Left cardiac atrium (tissue), 4 donors: ENCODE measurements at regions not wholly inside any gene's neighbourhood (a gene's known extent, or its start where the extent isn't known, plus 50 kb on each side); places are given as distances from the start of the nearest gene placed in this dataset.

ENCODE experiments used
- ATAC-seq, 2 donors: fragments of 200-7000 bp; cut with Tn5 transposase; one replicate each; pipeline ENCODE4 v1.9.1; 2020; ENCODE audit warnings: mild to moderate bottlenecking in 2 of 2, moderate library complexity in 2 of 2
- DNase-seq: peaks from one replicate; pipeline ENCODE4 v3.0.0-alpha.2; 2020
- intact Hi-C, 2 donors: fragments of 100-400 bp; cut with DNase I; formaldehyde crosslinking; loops; one replicate each; pipeline versions ENCODE4 v1.14.1 to v1.15.1; 2022 to 2023
- donor health status: DM: no; HTN: yes; CAD: no.
- donor health status: DM: no; HTN: yes; CAD: no; lungs with severe emphysema.
- donor health status: DM: yes; HTN: yes; CAD: no.
- donor health status: Dilated cardiomyopathy.

GRCh38 chr13:107284173-107284572 lies 716.2 kb upstream of the ARGLU1 start:
- intact Hi-C loops, result no loop called here
- ATAC-seq (no peak), DNase-seq (no peak)

DNA sequence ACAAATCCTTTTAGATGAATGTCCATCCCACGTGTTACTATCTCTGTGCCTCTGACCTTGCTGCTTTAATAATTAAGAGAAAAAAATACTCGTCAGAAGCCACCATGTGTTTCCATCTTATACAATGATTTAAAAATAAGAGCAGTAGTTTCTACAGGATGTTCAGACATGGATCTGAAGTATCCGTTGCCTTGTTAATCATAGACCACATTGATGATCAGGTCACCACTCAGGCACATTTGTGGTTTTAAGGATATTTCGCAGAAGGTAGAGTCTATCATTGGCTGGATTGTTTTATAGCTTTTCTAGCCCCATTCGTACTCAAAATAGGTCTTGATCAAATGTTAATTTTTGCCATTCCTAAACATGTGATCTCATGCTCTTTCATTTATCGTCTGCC lies 710.0 kb upstream of the ARGLU1 start:
- ATAC-seq (no peak), DNase-seq (no peak)
- intact Hi-C loops, result no loop called here

DNA sequence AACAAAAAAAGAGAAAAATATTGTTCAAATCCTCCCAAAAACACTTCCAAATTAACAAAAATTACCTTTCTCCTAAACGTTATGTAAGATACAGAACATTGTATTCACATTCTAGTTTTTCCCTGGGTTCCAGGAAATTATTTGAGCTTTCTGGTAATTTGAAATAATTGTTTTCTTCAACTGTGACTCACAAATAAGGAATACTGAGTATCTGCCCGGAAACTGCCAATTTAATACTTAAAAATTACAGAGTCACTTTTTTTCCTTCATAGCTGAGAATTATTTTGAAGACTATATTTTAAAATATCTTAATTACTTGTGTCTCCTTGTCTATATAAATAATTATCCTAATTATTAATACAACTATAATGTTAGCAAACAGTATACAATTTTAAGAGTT lies 709.0 kb upstream of the ARGLU1 start:
- DNase-seq, result no peak
- intact Hi-C loops, result no loop called here
- no peak for ATAC-seq

- ATAC-seq, result no peak
- intact Hi-C loops, result no loop called here
- no peak for DNase-seq
These were observed 708.1 kb upstream of the ARGLU1 start for GRCh38 chr13:107275945-107276614.

- intact Hi-C loops, result no loop called here
These were observed 707.4 kb upstream of the ARGLU1 start for GRCh38 chr13:107275312-107275711.

DNA sequence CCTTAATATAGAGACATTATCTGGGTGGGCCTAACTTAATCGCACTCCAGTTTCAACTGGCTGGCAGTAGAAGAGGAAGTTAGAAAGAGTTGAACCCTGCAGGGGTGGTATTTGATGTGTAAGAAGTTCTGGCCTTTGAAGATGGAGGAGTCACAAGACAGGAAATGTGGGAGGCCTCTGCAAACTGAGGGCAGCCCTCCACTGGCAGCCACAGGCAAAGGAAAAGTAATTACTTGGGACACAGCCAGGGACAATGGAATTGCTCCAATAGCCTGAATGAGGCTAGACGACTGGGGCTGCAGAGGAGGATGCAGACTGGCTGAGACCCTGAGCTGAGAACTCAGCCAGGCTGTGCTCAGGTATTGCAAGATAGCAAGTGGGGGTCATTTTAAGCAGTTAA lies 703.3 kb upstream of the ARGLU1 start:
- intact Hi-C loops, result no loop called here
- ATAC-seq (no peak), DNase-seq (no peak)

More at GRCh38 chr13:107275312-107275711, 707.4 kb upstream of the ARGLU1 start:
- no peak for ATAC-seq
- DNase-seq, result no peak

GRCh38 chr13:107266657-107267056 lies 698.7 kb upstream of the ARGLU1 start:
- ATAC-seq, result peak in 1 of 2 donors; percentile 77
- intact Hi-C loops, result no loop called here

DNA sequence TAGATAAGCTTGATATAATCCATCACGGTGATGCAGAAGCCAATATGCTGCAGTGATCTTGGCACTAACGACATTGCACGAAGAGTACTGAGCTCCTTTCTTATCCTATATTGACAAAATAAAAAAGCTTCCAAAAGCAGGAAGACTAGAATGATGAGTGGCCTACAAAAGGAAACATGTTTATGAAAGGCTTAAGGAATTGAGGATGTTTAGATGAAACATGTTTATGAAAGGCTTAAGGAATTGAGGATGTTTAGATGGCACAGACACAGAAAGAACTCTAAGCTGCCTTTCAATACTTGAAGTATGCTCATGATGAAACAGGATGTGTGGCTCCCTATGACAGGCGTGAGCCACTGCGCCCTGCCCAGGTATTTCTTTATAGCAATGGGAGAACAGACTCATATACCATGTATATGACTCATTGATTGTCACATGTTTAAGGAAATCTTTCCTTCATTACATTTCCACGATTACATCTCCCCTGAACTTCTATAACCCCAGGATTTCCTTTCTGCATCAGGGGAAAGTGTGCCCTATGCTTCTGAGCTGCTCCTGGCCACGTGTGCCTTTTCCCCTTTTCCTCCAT lies 690.8 kb upstream of the ARGLU1 start:
- no peak for ATAC-seq
- DNase-seq, result no peak
- intact Hi-C loops, result no loop called here

More at GRCh38 chr13:107266657-107267056, 698.7 kb upstream of the ARGLU1 start:
- DNase-seq, result no peak

DNA sequence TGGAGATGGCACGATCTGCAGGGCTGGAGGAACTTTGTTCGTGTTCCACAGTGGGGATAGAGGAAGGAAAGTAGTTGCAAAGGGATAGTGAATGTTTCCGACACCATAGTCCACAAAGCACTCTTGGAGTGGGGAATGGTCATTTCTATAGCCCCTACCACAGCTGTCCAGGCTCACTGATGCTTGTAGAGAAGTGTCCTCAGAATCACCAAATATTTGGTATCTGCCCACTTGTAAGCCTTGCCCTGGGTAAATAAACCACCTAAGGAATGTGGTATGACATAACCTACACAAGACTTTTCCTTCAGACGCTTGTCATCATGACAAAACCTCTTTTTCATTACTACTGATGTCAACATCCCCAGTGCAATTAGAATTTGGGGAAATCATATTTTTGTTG lies 686.5 kb upstream of the ARGLU1 start:
- intact Hi-C loops, result no loop called here
- DNase-seq, result no peak
- ATAC-seq, result no peak

DNA sequence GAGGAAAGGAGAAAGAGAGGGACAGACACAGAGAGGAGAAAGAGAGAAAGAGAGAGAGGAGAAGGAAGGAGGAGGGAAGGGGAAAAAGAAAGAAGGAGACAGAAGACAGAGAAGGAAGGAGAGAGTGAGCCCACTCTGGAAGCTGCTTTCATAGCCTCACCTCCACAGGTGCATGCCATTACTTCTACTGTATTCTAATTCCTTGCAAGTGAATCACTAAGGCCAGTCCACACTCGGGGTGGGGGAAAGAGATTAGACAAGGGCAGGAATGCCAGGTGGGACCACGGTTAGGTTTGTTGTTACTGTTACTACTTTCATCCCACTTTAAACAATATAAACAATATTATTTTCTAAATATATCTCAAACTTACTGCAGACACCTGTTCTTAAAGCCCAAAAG lies 684.5 kb upstream of the ARGLU1 start:
- DNase-seq, result no peak
- intact Hi-C loops, result no loop called here
- ATAC-seq, result no peak

- no peak for DNase-seq
- no peak for ATAC-seq
- intact Hi-C loops, result no loop called here
These were observed 684.1 kb upstream of the ARGLU1 start for GRCh38 chr13:107252021-107252420.

DNA sequence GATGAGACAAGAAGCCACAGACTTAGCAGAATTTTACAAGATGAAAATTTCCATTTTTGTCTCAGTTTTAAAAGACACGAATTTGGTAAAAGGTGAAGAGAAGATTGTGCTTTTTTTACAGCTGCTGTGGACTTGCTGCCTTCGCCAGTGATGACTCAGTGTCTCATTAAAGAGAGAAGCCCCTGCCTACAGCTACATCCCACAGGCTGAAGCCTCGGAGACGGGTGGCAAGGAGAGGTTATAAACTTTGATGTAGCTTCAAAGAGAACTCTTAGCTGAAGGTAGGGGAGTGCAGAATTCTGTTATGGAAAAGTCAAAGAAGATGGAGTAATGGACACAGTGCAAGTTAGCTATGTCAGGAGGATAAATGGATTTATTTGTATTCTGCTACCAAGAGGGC lies 683.4 kb upstream of the ARGLU1 start:
- intact Hi-C loops, result no loop called here
- ATAC-seq, result no peak
- no peak for DNase-seq

- intact Hi-C loops, result no loop called here
- DNase-seq (no peak), ATAC-seq (no peak)
These were observed 682.7 kb upstream of the ARGLU1 start for GRCh38 chr13:107250628-107251027.

- DNase-seq (no peak), ATAC-seq (no peak)
- intact Hi-C loops, result no loop called here
These were observed 676.3 kb upstream of the ARGLU1 start for GRCh38 chr13:107244241-107244640.

DNA sequence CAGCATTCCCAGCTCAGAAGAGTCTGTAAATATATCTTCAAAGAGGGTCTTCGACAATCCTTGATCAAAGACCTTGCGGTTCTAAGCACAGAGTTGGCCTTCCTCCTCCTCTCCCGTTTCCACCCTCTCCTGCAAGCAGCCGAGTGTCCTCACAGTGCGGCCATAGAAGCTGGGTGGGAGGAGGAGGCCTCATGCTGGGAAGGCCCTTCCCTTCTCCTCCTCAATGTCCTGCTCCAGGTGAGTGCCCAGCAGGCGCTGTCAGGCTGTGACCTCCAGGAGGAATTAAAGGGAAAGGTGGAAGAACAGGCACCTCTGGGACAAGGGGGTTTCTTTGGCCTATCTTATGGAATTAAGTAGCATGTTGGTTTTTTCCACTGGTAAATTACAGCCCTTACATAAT lies 674.2 kb upstream of the ARGLU1 start:
- DNase-seq (no peak), ATAC-seq (no peak)
- intact Hi-C loops, result no loop called here

GRCh38 chr13:107241381-107241780 lies 673.4 kb upstream of the ARGLU1 start:
- intact Hi-C loops, result no loop called here
- DNase-seq, result no peak
- no peak for ATAC-seq

- ATAC-seq, result no peak
- intact Hi-C loops, result no loop called here
- DNase-seq, result no peak
These were observed 671.3 kb upstream of the ARGLU1 start for GRCh38 chr13:107239213-107239612.

- ATAC-seq, result no peak
- no peak for DNase-seq
- intact Hi-C loops, result no loop called here
These were observed 670.5 kb upstream of the ARGLU1 start for GRCh38 chr13:107238262-107238981.

DNA sequence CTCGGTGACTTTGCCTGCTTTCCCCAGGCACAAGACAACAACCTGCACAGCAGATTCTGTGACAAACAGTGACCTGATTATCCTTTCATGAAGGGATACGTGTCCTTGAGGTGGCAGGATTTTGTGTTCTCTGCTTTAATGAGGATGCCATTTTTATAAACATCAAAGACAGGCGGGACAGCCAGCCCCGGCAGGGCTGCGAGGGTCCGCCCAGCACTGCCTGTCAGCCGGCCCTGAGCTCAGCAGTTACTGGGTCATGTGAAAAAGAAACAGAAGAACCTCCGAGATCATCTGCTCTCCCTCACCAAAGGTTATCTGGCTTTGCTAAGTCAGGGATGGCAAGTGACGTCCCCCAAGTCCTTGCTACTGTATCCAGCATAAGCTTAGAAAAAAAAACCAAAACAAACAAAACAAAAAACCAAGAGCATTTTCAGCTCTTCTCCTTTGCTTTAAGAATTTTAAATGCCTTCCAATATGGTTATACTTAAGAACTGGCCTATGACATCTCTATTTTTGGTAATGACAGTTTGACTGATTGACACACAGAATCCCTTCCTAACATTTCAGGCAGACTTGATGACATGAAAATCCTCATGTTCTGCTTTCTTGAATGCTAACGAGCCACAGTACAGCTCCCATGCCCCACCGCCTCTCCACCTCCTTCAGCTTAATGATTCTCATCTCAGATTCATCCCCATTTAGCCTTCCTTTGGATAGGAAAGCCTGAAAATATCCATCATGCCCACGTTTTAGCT lies 666.6 kb upstream of the ARGLU1 start:
- DNase-seq (no peak), ATAC-seq (no peak)
- intact Hi-C loops, result no loop called here

- DNase-seq (no peak), ATAC-seq (no peak)
- intact Hi-C loops, result no loop called here
These were observed 665.6 kb upstream of the ARGLU1 start for GRCh38 chr13:107233541-107233940.
